GM12878 (cell line): ENCODE measurements at regions not wholly inside any gene's neighbourhood (a gene's known extent, or its start where the extent isn't known, plus 50 kb on each side); places are given as distances from the start of the nearest gene placed in this dataset.

Experiments used
- HDAC2 ChIP-seq: fragments of 200-600 bp; sonication (generic); IDR thresholded peaks from 2 replicates; pipeline ENCODE4 v1.6.1; 2017
- HDGF ChIP-seq: fragments of 450-650 bp; IDR thresholded peaks from 2 replicates; pipeline ENCODE4 v1.6.1; 2016; ENCODE audit warnings: antibody characterized with exemption
- PAX5 ChIP-seq: IDR thresholded peaks from 2 replicates; pipeline ENCODE4 v1.6.1; 2011; ENCODE audit warnings: low read depth, low read length, borderline replicate concordance
- PAX8 ChIP-seq: fragments of 450-650 bp; IDR thresholded peaks from 2 replicates; pipeline ENCODE4 v1.6.1; 2017; ENCODE audit warnings: mild to moderate bottlenecking, moderate library complexity
- POLR2A ChIP-seq: IDR thresholded peaks from 2 replicates; pipeline ENCODE4 v1.6.1; 2011; ENCODE audit warnings: low read depth, mild to moderate bottlenecking, low read length
- POU2F2 ChIP-seq: IDR thresholded peaks from 3 replicates; pipeline ENCODE4 v1.6.1; 2011; ENCODE audit warnings: low read depth, mild to moderate bottlenecking, low read length, borderline replicate concordance
- ZZZ3 ChIP-seq: IDR thresholded peaks from 2 replicates; pipeline ENCODE4 v1.6.1; 2011; ENCODE audit warnings: low read depth; ENCODE audit not compliant: control insufficient read depth, insufficient read length
- TF ChIP-seq, protein P1 (sequence below): fragments of 450-650 bp; IDR thresholded peaks from 2 replicates; pipeline ENCODE4 v1.6.1; 2017; ENCODE audit warnings: mild to moderate bottlenecking
- TF ChIP-seq, protein P2 (sequence below): fragments of 450-650 bp; IDR thresholded peaks from 2 replicates; pipeline ENCODE4 v1.6.1; 2017; ENCODE audit warnings: mild to moderate bottlenecking, low read depth, inconsistent platforms; ENCODE audit not compliant: poor library complexity, severe bottlenecking
- TF ChIP-seq, protein P3 (sequence below): fragments of 450-650 bp; formaldehyde crosslinking; IDR thresholded peaks from 2 replicates; pipeline ENCODE4 v1.5.0; 2022; ENCODE audit warnings: mild to moderate bottlenecking, missing genetic modification characterization

DNA sequence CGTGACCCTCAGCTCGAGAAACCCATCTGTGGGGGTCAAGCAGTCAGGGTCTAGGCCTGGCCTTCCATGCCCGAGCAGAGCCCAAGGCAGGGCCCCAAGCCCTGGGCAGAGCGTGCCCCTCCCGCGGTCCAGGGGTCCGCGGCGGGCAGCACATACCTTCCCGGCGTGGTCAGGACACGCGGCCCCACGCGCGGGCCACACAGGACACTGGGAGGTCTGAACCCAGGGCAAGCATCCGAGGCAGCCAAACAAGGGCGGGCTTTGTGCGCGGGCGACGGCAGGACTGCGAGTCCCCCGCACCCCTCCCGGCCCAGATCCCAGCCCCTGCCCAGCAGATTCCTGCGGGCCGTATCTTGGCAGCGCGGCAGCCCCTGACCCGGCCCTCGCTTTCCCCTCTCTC, 61.6 kb upstream of the ACAN start (continued):
- TF ChIP-seq, protein P1, sequence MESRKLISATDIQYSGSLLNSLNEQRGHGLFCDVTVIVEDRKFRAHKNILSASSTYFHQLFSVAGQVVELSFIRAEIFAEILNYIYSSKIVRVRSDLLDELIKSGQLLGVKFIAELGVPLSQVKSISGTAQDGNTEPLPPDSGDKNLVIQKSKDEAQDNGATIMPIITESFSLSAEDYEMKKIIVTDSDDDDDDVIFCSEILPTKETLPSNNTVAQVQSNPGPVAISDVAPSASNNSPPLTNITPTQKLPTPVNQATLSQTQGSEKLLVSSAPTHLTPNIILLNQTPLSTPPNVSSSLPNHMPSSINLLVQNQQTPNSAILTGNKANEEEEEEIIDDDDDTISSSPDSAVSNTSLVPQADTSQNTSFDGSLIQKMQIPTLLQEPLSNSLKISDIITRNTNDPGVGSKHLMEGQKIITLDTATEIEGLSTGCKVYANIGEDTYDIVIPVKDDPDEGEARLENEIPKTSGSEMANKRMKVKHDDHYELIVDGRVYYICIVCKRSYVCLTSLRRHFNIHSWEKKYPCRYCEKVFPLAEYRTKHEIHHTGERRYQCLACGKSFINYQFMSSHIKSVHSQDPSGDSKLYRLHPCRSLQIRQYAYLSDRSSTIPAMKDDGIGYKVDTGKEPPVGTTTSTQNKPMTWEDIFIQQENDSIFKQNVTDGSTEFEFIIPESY = no peak
- TF ChIP-seq POU2F2 (no peak), HDGF (no peak), PAX8 (no peak), PAX5 (no peak), POLR2A (no peak), ZZZ3 (no peak), HDAC2 (no peak)
- TF ChIP-seq, protein P2, sequence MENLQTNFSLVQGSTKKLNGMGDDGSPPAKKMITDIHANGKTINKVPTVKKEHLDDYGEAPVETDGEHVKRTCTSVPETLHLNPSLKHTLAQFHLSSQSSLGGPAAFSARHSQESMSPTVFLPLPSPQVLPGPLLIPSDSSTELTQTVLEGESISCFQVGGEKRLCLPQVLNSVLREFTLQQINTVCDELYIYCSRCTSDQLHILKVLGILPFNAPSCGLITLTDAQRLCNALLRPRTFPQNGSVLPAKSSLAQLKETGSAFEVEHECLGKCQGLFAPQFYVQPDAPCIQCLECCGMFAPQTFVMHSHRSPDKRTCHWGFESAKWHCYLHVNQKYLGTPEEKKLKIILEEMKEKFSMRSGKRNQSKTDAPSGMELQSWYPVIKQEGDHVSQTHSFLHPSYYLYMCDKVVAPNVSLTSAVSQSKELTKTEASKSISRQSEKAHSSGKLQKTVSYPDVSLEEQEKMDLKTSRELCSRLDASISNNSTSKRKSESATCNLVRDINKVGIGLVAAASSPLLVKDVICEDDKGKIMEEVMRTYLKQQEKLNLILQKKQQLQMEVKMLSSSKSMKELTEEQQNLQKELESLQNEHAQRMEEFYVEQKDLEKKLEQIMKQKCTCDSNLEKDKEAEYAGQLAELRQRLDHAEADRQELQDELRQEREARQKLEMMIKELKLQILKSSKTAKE = no peak
- TF ChIP-seq, protein P3, sequence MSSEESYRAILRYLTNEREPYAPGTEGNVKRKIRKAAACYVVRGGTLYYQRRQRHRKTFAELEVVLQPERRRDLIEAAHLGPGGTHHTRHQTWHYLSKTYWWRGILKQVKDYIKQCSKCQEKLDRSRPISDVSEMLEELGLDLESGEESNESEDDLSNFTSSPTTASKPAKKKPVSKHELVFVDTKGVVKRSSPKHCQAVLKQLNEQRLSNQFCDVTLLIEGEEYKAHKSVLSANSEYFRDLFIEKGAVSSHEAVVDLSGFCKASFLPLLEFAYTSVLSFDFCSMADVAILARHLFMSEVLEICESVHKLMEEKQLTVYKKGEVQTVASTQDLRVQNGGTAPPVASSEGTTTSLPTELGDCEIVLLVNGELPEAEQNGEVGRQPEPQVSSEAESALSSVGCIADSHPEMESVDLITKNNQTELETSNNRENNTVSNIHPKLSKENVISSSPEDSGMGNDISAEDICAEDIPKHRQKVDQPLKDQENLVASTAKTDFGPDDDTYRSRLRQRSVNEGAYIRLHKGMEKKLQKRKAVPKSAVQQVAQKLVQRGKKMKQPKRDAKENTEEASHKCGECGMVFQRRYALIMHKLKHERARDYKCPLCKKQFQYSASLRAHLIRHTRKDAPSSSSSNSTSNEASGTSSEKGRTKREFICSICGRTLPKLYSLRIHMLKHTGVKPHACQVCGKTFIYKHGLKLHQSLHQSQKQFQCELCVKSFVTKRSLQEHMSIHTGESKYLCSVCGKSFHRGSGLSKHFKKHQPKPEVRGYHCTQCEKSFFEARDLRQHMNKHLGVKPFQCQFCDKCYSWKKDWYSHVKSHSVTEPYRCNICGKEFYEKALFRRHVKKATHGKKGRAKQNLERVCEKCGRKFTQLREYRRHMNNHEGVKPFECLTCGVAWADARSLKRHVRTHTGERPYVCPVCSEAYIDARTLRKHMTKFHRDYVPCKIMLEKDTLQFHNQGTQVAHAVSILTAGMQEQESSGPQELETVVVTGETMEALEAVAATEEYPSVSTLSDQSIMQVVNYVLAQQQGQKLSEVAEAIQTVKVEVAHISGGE (CRISPR knock-in tag) = no peak
- TF ChIP-seq, all 136 proteins: peak for 0
